SK-N-SH treated with all-trans-retinoic acid at 6 μM for 48 hours (cell line): ENCODE measurements at regions not wholly inside any gene's neighbourhood (a gene's known extent, or its start where the extent isn't known, plus 50 kb on each side); places are given as distances from the start of the nearest gene placed in this dataset.

Experiments
- ATAC-seq: fragments of 200-7000 bp; cut with Tn5 transposase; 3 replicates; pipeline ENCODE4 v1.9.1; 2020; ENCODE audit warnings: mild to moderate bottlenecking, moderate library complexity
- ARNTL ChIP-seq: fragments of 450-650 bp; formaldehyde crosslinking; IDR thresholded peaks from 2 replicates; pipeline ENCODE4 v1.5.0; 2020; ENCODE audit warnings: low read depth, mild to moderate bottlenecking, moderate library complexity, borderline replicate concordance
- BACH2 ChIP-seq: fragments of 250-450 bp; sonication (Bioruptor Pico); IDR thresholded peaks from 2 replicates; pipeline ENCODE4 v1.9.0; 2021; ENCODE audit warnings: mild to moderate bottlenecking, borderline replicate concordance
- CREB5 ChIP-seq: fragments of 250-450 bp; sonication (Bioruptor Pico); IDR thresholded peaks from 2 replicates; pipeline ENCODE4 v1.5.1; 2020; ENCODE audit warnings: low read depth, mild to moderate bottlenecking, moderate library complexity
- CSDC2 ChIP-seq: fragments of 250-450 bp; sonication (Bioruptor Pico); IDR thresholded peaks from 2 replicates; pipeline ENCODE4 v1.5.0; 2020; ENCODE audit warnings: mild to moderate bottlenecking, moderate library complexity
- ESRRG ChIP-seq: fragments of 250-450 bp; sonication (Bioruptor Pico); IDR thresholded peaks from 2 replicates; pipeline ENCODE4 v1.6.1; 2021; ENCODE audit warnings: mild to moderate bottlenecking
- GLIS3 ChIP-seq: fragments of 250-450 bp; sonication (Bioruptor Pico); IDR thresholded peaks from 2 replicates; pipeline ENCODE4 v1.5.0; 2020; ENCODE audit warnings: mild to moderate bottlenecking, moderate library complexity
- ISL1 ChIP-seq: fragments of 250-450 bp; sonication (Bioruptor Pico); IDR thresholded peaks from 2 replicates; pipeline ENCODE4 v2.1.2; 2022; ENCODE audit warnings: mild to moderate bottlenecking, moderate library complexity
- OSR1 ChIP-seq: fragments of 250-450 bp; sonication (Bioruptor Pico); IDR thresholded peaks from 2 replicates; pipeline ENCODE4 v1.8.0; 2022; ENCODE audit warnings: moderate library complexity, mild to moderate bottlenecking, inconsistent platforms
- PPARA ChIP-seq: fragments of 250-450 bp; sonication (Bioruptor Pico); IDR thresholded peaks from 2 replicates; pipeline ENCODE4 v1.5.0; 2020; ENCODE audit warnings: mild to moderate bottlenecking, borderline replicate concordance
- RARB ChIP-seq: fragments of 250-450 bp; sonication (Bioruptor Pico); IDR thresholded peaks from 2 replicates; pipeline ENCODE4 v1.8.0; 2021; ENCODE audit warnings: mild to moderate bottlenecking, moderate library complexity
- SNAI2 ChIP-seq: fragments of 250-450 bp; sonication (Bioruptor Pico); IDR thresholded peaks from 2 replicates; pipeline ENCODE4 v1.5.0; 2020; ENCODE audit warnings: mild to moderate bottlenecking, moderate library complexity
- TCF4 ChIP-seq: fragments of 250-450 bp; sonication (Bioruptor Pico); IDR thresholded peaks from 2 replicates; pipeline ENCODE4 v1.8.0; 2021; ENCODE audit warnings: mild to moderate bottlenecking, moderate library complexity, borderline replicate concordance
- TOX ChIP-seq: fragments of 250-450 bp; sonication (Bioruptor Pico); IDR thresholded peaks from 2 replicates; pipeline ENCODE4 v1.8.0; 2021; ENCODE audit warnings: mild to moderate bottlenecking, moderate library complexity, borderline replicate concordance
- TSHZ2 ChIP-seq: fragments of 250-450 bp; sonication (Bioruptor Pico); IDR thresholded peaks from 2 replicates; pipeline ENCODE4 v1.5.0; 2020; ENCODE audit warnings: mild to moderate bottlenecking, moderate library complexity
- ZFP3 ChIP-seq: fragments of 250-450 bp; sonication (Bioruptor Pico); IDR thresholded peaks from 2 replicates; pipeline ENCODE4 v1.5.0; 2020; ENCODE audit warnings: mild to moderate bottlenecking, moderate library complexity
- ZFP30 ChIP-seq: fragments of 450-650 bp; formaldehyde crosslinking; IDR thresholded peaks from 2 replicates; pipeline ENCODE4 v1.5.0; 2022; ENCODE audit warnings: mild to moderate bottlenecking, moderate library complexity
- ZNF565 ChIP-seq: fragments of 450-650 bp; formaldehyde crosslinking; conservative IDR thresholded peaks from 2 replicates; pipeline ENCODE4 v1.5.0; 2020; ENCODE audit warnings: low read depth, mild to moderate bottlenecking, moderate library complexity
- ZNF70 ChIP-seq: fragments of 450-650 bp; formaldehyde crosslinking; IDR thresholded peaks from 2 replicates; pipeline ENCODE4 v1.5.0; 2020; ENCODE audit warnings: mild to moderate bottlenecking, moderate library complexity
- ZNF8 ChIP-seq: fragments of 450-650 bp; formaldehyde crosslinking; IDR thresholded peaks from 2 replicates; pipeline ENCODE4 v1.5.0; 2020; ENCODE audit warnings: mild to moderate bottlenecking, moderate library complexity
- TF ChIP-seq, protein P1 (sequence below): fragments of 250-450 bp; sonication (Bioruptor Pico); IDR thresholded peaks from 2 replicates; pipeline ENCODE4 v1.8.0; 2020; ENCODE audit warnings: mild to moderate bottlenecking, moderate library complexity, borderline replicate concordance
- TF ChIP-seq, protein P2 (sequence below): fragments of 250-450 bp; sonication (Bioruptor Pico); IDR thresholded peaks from 2 replicates; pipeline ENCODE4 v1.5.1; 2021; ENCODE audit warnings: mild to moderate bottlenecking, moderate library complexity

- TF ChIP-seq ARNTL (CRISPR knock-in tag) = no peak
- TF ChIP-seq ZNF8 (CRISPR knock-in tag) = no peak
- TF ChIP-seq, protein P1, sequence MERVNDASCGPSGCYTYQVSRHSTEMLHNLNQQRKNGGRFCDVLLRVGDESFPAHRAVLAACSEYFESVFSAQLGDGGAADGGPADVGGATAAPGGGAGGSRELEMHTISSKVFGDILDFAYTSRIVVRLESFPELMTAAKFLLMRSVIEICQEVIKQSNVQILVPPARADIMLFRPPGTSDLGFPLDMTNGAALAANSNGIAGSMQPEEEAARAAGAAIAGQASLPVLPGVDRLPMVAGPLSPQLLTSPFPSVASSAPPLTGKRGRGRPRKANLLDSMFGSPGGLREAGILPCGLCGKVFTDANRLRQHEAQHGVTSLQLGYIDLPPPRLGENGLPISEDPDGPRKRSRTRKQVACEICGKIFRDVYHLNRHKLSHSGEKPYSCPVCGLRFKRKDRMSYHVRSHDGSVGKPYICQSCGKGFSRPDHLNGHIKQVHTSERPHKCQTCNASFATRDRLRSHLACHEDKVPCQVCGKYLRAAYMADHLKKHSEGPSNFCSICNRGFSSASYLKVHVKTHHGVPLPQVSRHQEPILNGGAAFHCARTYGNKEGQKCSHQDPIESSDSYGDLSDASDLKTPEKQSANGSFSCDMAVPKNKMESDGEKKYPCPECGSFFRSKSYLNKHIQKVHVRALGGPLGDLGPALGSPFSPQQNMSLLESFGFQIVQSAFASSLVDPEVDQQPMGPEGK (CRISPR knock-in tag) = no peak
- no peak for TF ChIP-seq ZFP3 (CRISPR knock-in tag)
- no peak for TF ChIP-seq GLIS3
- no peak for TF ChIP-seq TOX (CRISPR knock-in tag)
- no peak for TF ChIP-seq CSDC2 (CRISPR knock-in tag)
- no peak for TF ChIP-seq OSR1 (CRISPR knock-in tag)
- no peak for TF ChIP-seq BACH2
- TF ChIP-seq, protein P2, sequence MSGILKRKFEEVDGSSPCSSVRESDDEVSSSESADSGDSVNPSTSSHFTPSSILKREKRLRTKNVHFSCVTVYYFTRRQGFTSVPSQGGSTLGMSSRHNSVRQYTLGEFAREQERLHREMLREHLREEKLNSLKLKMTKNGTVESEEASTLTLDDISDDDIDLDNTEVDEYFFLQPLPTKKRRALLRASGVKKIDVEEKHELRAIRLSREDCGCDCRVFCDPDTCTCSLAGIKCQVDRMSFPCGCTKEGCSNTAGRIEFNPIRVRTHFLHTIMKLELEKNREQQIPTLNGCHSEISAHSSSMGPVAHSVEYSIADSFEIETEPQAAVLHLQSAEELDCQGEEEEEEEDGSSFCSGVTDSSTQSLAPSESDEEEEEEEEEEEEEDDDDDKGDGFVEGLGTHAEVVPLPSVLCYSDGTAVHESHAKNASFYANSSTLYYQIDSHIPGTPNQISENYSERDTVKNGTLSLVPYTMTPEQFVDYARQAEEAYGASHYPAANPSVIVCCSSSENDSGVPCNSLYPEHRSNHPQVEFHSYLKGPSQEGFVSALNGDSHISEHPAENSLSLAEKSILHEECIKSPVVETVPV (CRISPR knock-in tag) = no peak
- TF ChIP-seq CREB5 (CRISPR knock-in tag) = no peak
- TF ChIP-seq TCF4 (CRISPR knock-in tag) = no peak
- TF ChIP-seq ISL1 (CRISPR knock-in tag) = no peak
- no peak for TF ChIP-seq TSHZ2 (CRISPR knock-in tag)
- TF ChIP-seq SNAI2 (CRISPR knock-in tag) = no peak
- TF ChIP-seq ZFP30 (CRISPR knock-in tag) = no peak
Observed at GRCh38 chr2:194176134-194176533, 1480.9 kb upstream of the SLC39A10 start.

DNA sequence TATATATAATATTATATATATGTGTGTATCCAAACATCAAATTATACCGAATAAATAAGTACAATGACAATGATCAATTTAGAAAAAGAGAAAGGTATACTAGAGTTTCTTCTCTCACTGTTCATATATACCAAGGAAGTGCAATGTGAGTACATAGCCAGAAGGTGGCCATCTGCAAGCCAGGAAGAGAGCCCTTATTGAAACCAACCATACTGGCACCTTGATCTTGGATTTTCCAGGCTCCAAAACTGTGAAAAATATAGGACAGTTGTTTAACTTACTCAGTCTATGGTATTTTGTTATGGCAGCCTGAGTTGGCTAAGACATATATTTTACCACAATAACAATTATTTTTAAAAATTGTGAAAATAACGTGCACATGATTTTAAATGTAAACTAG lies 1490.2 kb upstream of the SLC39A10 start:
- TF ChIP-seq ZNF70 (CRISPR knock-in tag) = no peak
- TF ChIP-seq ARNTL (CRISPR knock-in tag) = no peak
- TF ChIP-seq ZNF8 (CRISPR knock-in tag) = no peak
- no peak for TF ChIP-seq ESRRG (CRISPR knock-in tag)
- no peak for TF ChIP-seq RARB (CRISPR knock-in tag)
- no peak for TF ChIP-seq PPARA (CRISPR knock-in tag)
- TF ChIP-seq ZFP30 (CRISPR knock-in tag) = no peak
- peak; percentile 66; the same call in 2 of the 3 replicates for ATAC-seq

More at GRCh38 chr2:194176134-194176533, 1480.9 kb upstream of the SLC39A10 start:
- ATAC-seq = no peak

DNA sequence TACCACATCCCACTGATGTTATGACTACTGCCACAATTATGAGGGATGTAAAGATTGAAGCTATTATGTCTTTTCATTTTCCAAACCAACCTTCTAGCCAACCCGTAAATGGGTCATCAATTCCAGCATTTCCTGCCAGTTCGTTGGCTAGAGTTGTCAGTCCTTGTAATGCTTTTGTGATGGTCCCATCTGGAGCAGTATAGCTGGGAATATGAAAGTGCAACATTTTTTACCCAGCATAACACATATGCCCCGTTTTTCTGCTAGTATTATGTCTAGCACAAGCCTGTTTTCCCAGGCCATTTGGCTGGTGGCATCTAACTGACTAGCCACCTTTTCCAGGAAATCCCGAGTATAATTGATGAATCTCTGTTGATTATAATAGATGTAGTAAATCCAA lies 1501.6 kb upstream of the SLC39A10 start:
- no peak for ATAC-seq
- TF ChIP-seq, protein P2 (CRISPR knock-in tag) = no peak
- no peak for TF ChIP-seq ZNF8 (CRISPR knock-in tag)
- no peak for TF ChIP-seq BACH2
- TF ChIP-seq GLIS3 = no peak
- TF ChIP-seq CREB5 (CRISPR knock-in tag) = no peak
- no peak for TF ChIP-seq TCF4 (CRISPR knock-in tag)
- no peak for TF ChIP-seq PPARA (CRISPR knock-in tag)
- no peak for TF ChIP-seq ESRRG (CRISPR knock-in tag)
- TF ChIP-seq OSR1 (CRISPR knock-in tag) = no peak
- no peak for TF ChIP-seq SNAI2 (CRISPR knock-in tag)
- no peak for TF ChIP-seq TSHZ2 (CRISPR knock-in tag)
- TF ChIP-seq TOX (CRISPR knock-in tag) = no peak
- no peak for TF ChIP-seq ZFP3 (CRISPR knock-in tag)
- TF ChIP-seq ZFP30 (CRISPR knock-in tag) = no peak
- TF ChIP-seq ISL1 (CRISPR knock-in tag) = no peak
- TF ChIP-seq ZNF565 (CRISPR knock-in tag) = no peak
- TF ChIP-seq RARB (CRISPR knock-in tag) = no peak
- no peak for TF ChIP-seq ZNF70 (CRISPR knock-in tag)
- TF ChIP-seq ARNTL (CRISPR knock-in tag) = no peak
